Activated CD8-positive, alpha-beta memory T cell treated with anti-CD3 and anti-CD28 coated beads for 24 hours (primary cell): ENCODE measurements at regions not wholly inside any gene's neighbourhood (a gene's known extent, or its start where the extent isn't known, plus 50 kb on each side); places are given as distances from the start of the nearest gene placed in this dataset.
"Not testable (repeated sequence)": the region's sequence is repeated elsewhere in the genome, so short reads cannot be mapped to it uniquely, and the experiment has no call there.

Experiments
- DNase-seq: peaks from one replicate; pipeline ENCODE4 v3.0.0-alpha.2; 2020

GRCh38 chr5:106288979-106289378, 1381.8 kb downstream of the EFNA5 start:
- no peak for DNase-seq

- no peak for DNase-seq
Observed at GRCh38 chr5:106277540-106278096, 1393.1 kb downstream of the EFNA5 start.

DNA sequence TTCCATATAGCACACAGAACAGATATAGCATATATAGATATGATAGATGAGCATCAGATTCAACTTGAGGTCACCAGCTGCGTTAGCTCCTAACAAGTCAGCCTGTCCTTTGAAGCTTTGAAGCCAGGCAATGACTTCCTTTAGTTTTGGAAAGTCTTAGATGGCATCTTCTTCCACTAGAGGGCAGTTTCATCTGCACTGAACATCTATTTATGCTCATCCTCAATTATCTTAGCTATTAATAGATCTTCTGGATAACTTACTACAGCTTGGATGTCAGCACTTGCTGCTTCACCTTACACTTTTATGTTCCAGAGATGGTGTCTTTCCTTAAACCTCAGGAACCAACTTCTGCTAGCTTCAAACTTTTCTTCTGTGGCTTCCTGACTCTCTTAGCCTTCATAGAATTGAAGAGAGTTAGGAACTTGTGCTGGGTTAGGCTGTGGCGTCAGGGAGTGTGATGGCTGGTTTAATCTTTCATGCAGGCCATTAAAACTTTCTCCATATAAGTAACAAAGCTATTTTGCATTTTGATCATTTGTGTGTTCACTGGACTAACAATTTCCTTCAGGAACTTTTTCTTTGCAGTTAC, 1401.4 kb downstream of the EFNA5 start:
- no peak for DNase-seq

- DNase-seq = no peak
Observed at GRCh38 chr5:106267256-106267655, 1403.5 kb downstream of the EFNA5 start.

GRCh38 chr5:106262395-106262794, 1408.3 kb downstream of the EFNA5 start:
- DNase-seq = no peak

GRCh38 chr5:106259431-106260090, 1411.2 kb downstream of the EFNA5 start:
- not testable (repeated sequence) for DNase-seq

- no peak for DNase-seq
Observed at GRCh38 chr5:106258591-106259125, 1412.1 kb downstream of the EFNA5 start.

- DNase-seq = no peak
Observed at GRCh38 chr5:106254784-106255183, 1416.0 kb downstream of the EFNA5 start.

DNA sequence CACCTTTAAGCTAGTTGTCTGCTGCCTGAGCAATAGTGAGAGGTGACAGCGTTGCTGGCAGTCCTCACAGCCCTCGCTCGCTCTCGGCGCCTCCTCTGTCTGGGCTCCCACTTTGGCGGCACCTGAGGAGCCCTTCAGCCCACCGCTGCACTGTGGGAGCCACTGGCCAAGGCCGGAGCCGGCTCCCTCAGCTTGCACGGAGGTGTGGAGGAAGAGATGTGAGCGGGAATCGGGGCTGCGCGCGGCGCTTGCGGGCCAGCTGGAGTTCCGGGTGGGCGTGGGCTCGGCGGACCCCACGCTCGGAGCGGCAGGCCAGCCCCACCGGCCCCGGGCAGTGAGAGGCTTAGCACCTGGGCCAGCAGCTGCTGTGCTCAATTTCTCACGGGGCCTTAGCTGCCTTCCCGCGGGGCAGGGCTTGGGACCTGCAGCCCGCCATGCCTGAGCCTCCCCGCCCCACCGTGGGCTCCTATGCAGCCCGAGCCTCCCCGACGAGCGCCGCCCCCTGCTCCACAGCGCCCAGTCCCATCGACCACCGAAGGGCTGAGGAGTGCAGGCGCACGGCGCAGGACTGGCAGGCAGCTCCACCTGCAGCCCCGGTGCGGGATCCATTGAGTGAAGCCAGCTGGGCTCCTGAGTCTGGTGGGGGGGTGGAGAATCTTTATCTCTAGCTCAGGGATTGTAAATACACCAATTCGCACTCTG, 1424.5 kb downstream of the EFNA5 start:
- not testable (repeated sequence) for DNase-seq

GRCh38 chr5:106241409-106241808, 1429.3 kb downstream of the EFNA5 start:
- no peak for DNase-seq

- DNase-seq = no peak
Observed at GRCh38 chr5:106205916-106206571, 1464.7 kb downstream of the EFNA5 start.

DNA sequence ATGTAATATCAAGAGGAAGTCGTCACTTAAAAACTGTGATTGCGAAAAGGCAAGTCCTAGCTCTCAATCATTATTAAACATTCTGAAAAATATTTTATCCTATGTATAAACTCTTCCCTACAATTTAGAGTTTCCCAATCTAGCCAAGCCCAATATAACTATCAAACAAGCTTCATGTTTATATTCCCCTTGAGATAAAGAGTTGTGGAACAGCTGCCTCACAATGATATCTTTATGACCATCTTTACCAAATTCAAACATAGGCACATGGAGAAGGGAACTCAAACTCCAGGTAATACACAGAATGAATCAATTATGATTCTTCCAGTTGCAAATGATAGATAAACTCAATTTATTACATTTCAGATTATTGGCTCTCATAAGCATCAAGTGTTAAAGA, 1468.7 kb downstream of the EFNA5 start:
- no peak for DNase-seq

GRCh38 chr5:106200971-106201370, 1469.8 kb downstream of the EFNA5 start:
- no peak for DNase-seq

DNA sequence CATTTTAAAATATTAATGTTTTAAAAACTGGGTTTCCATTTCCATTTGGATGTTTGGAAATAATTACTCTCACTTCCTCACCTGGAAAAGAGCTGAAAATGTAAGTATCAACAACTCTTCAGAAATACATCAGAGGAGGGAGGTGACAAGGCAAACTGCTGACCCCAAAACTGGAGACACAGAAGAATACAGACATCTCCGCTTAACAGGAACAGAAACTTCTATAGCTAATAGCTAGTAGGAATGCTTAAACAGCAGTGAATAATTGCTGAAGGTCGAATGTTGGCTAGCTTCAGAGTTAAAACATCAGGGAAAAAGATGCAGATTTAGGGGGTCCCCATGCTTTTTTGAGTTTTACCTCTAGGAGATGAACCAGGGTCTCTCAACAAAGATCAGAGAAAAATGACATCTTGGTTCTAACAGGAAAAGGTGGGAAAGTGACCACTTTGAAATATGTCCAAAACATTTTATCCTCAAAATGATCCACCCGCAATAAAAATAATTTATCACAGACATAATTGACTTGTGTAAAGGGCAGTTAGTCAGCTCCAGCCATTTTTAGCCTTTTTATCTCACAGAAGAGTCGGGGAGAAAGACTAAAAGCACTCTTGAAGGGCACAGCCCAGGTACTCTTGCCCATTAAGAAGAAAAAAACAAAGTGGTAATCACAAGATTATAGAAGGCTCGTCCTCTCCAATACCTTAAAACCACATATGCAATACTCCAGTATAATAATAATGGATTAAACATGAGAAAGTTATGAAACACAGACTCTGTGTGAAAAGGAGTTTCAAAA, 1474.9 kb downstream of the EFNA5 start:
- no peak for DNase-seq

- DNase-seq = no peak
Observed at GRCh38 chr5:106189121-106189809, 1481.5 kb downstream of the EFNA5 start.

GRCh38 chr5:106185661-106186081, 1485.1 kb downstream of the EFNA5 start:
- DNase-seq = no peak

GRCh38 chr5:106174903-106175302, 1495.8 kb downstream of the EFNA5 start:
- no peak for DNase-seq

DNA sequence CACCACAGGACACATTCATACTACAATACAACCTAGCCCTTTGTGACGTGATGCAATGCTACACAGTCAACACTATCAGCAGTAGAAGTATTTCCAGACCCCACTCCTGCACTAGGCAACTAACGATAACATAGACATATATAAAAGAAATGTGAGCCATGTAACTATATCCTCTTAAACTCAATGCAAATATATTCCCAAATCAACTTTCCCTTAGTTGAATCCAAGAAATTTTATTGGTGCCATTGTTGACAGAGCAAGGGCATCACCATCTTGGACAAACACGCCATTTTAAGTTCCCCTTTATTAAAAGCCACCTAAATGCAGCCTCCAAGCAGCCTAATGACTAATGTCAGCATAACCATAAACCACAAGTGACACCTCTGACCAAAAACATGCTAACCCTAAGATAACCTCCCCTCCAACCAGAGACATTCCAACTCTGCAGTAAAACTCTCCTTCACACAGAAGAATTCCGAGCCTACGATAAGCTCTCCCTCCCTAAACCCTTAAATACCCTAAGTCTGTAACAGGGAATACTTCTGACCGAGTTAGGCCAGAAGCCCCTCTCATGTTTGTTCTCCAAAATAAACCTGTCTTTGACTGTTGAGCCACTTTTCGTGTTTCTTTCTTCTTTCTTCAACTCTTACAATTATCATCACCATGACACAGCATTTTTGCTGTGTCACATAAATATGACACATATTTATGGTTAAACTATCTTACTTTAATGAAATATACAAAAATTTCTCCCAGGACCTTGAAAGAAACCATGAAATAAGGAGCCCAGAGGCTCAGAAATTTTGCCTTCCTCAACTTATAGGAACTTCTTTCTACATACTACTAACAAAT, 1497.8 kb downstream of the EFNA5 start:
- DNase-seq = no peak

GRCh38 chr5:106171708-106172107, 1499.0 kb downstream of the EFNA5 start:
- DNase-seq = no peak

GRCh38 chr5:106171132-106171531, 1499.6 kb downstream of the EFNA5 start:
- DNase-seq = no peak

- DNase-seq = no peak
Observed at GRCh38 chr5:106167766-106168165, 1503.0 kb downstream of the EFNA5 start.
